Tibial nerve (tissue), 4 donors: ENCODE measurements at regions not wholly inside any gene's neighbourhood (a gene's known extent, or its start where the extent isn't known, plus 50 kb on each side); places are given as distances from the start of the nearest gene placed in this dataset.

Experiments
- CTCF ChIP-seq, 5 experiments: fragments of 200-600 bp in 3 of 5; fragments of 450-650 bp in 2 of 5; sonication (generic) in 3 of 5; IDR thresholded peaks; one replicate each; pipeline ENCODE4 v1.5.1; 2016 to 2019; ENCODE audit warnings: antibody characterized with exemption in 5 of 5, mild to moderate bottlenecking in 3 of 5, moderate library complexity in 2 of 5
- EP300 ChIP-seq, 2 donors: sonication (generic); formaldehyde crosslinking; IDR thresholded peaks; one replicate each; pipeline ENCODE4 v1.6.1; 2017; ENCODE audit warnings: antibody characterized with exemption in 2 of 2, mild to moderate bottlenecking in 1 of 2
- POLR2A ChIP-seq, 2 donors: fragments of 450-650 bp; IDR thresholded peaks; one replicate each; pipeline ENCODE4 v1.6.1; 2017; ENCODE audit warnings: antibody characterized with exemption in 2 of 2, mild to moderate bottlenecking in 2 of 2, moderate library complexity in 2 of 2

- TF ChIP-seq CTCF (IDR thresholded peaks at IDR 0.05) (no peak), POLR2A (IDR thresholded peaks at IDR 0.05) (no peak), EP300 (IDR thresholded peaks at IDR 0.05) (no peak)
These were observed 103.6 kb downstream of the MTNR1B start for GRCh38 chr11:93073026-93073425.
